HEK293 (cell line): ENCODE measurements at regions not wholly inside any gene's neighbourhood (a gene's known extent, or its start where the extent isn't known, plus 50 kb on each side); places are given as distances from the start of the nearest gene placed in this dataset.

ENCODE experiments used
- CTCF ChIA-PET: fragments of 350-600 bp; formaldehyde crosslinking; extraction: SDS; loops from one replicate; lab custom pipeline; 2021; ENCODE audit warnings: antibody characterized with exemption; lab: Yijun Ruan, JAX
- POLR2A ChIA-PET: fragments of 300-600 bp; formaldehyde crosslinking; extraction: SDS; loops from one replicate; lab custom pipeline; 2020; ENCODE audit warnings: antibody characterized with exemption, inconsistent platforms; lab: Yijun Ruan, JAX
- H3K27ac ChIP-seq: fragments of 200-500 bp; sonication (Bioruptor generic); 2 replicates; pipeline ENCODE4 v1.5.1; 2014; ENCODE audit warnings: low read depth, low read length, control low read depth, inconsistent platforms; ENCODE audit errors: extremely low read depth
- H3K36me3 ChIP-seq, 2 experiments: fragments of 200-500 bp in 1 of 2; sonication (Bioruptor generic) in 1 of 2; 1 replicate in 1 of 2; 2 replicates in 1 of 2; pipeline ENCODE4 v1.5.1; 2014 to 2017; ENCODE audit warnings: inconsistent platforms in 2 of 2, low read length in 2 of 2; ENCODE audit not compliant: control insufficient read depth in 2 of 2, insufficient read depth in 1 of 2
- H3K4me1 ChIP-seq: fragments of 200-500 bp; sonication (Bioruptor generic); 2 replicates; pipeline ENCODE4 v1.5.1; 2014; ENCODE audit warnings: mild to moderate bottlenecking, low read length, inconsistent platforms; ENCODE audit not compliant: control insufficient read depth, insufficient read depth
- H3K4me3 ChIP-seq: 2 replicates; pipeline ENCODE4 v1.5.1; 2011; ENCODE audit warnings: low read depth, mild to moderate bottlenecking, control low read depth, low read length, moderate library complexity
- H3K9me3 ChIP-seq: fragments of 200-500 bp; sonication (Bioruptor generic); 2 replicates; pipeline ENCODE4 v1.5.1; 2014; ENCODE audit warnings: low read depth, low read length, inconsistent platforms; ENCODE audit not compliant: control insufficient read depth, insufficient read depth
- GLI2 ChIP-seq: fragments of 450-650 bp; formaldehyde crosslinking; IDR thresholded peaks from 2 replicates; pipeline ENCODE4; 2017; ENCODE audit warnings: missing biosample characterization, missing genetic modification characterization, low read depth, borderline replicate concordance
- MYNN ChIP-seq: fragments of 450-650 bp; formaldehyde crosslinking; IDR thresholded peaks from 2 replicates; pipeline ENCODE4 v1.5.1; 2016; ENCODE audit warnings: missing biosample characterization, missing genetic modification characterization, borderline replicate concordance
- RBAK ChIP-seq: fragments of 450-650 bp; formaldehyde crosslinking; IDR thresholded peaks from 2 replicates; pipeline ENCODE4 v1.5.1; 2016; ENCODE audit warnings: missing biosample characterization, missing genetic modification characterization
- WT1 ChIP-seq: fragments of 450-650 bp; formaldehyde crosslinking; IDR thresholded peaks from 2 replicates; pipeline ENCODE4 v1.5.1; 2016; ENCODE audit warnings: missing biosample characterization, missing genetic modification characterization
- YY2 ChIP-seq: fragments of 450-650 bp; formaldehyde crosslinking; IDR thresholded peaks from 2 replicates; pipeline ENCODE4 v1.5.1; 2016; ENCODE audit warnings: missing biosample characterization, missing genetic modification characterization
- ZBTB21 ChIP-seq: fragments of 450-650 bp; formaldehyde crosslinking; IDR thresholded peaks from 2 replicates; pipeline ENCODE4 v1.5.1; 2017; ENCODE audit warnings: missing biosample characterization, missing genetic modification characterization
- ZFHX2 ChIP-seq: fragments of 450-650 bp; formaldehyde crosslinking; conservative IDR thresholded peaks from 2 replicates; pipeline ENCODE4 v1.5.1; 2016; ENCODE audit warnings: missing biosample characterization, missing genetic modification characterization
- ZFP37 ChIP-seq: fragments of 450-650 bp; formaldehyde crosslinking; IDR thresholded peaks from 2 replicates; pipeline ENCODE4 v1.5.1; 2016; ENCODE audit warnings: missing biosample characterization, missing genetic modification characterization
- ZNF16 ChIP-seq: fragments of 450-650 bp; formaldehyde crosslinking; IDR thresholded peaks from 2 replicates; pipeline ENCODE4 v1.5.1; 2016; ENCODE audit warnings: low read depth, missing biosample characterization, missing genetic modification characterization
- ZNF2 ChIP-seq: fragments of 450-650 bp; formaldehyde crosslinking; IDR thresholded peaks from 2 replicates; pipeline ENCODE4 v1.5.1; 2016; ENCODE audit warnings: missing biosample characterization, missing genetic modification characterization
- ZNF211 ChIP-seq: fragments of 450-650 bp; formaldehyde crosslinking; IDR thresholded peaks from 2 replicates; pipeline ENCODE4 v1.5.1; 2016; ENCODE audit warnings: low read depth, missing biosample characterization, missing genetic modification characterization
- ZNF223 ChIP-seq: fragments of 450-650 bp; formaldehyde crosslinking; IDR thresholded peaks from 2 replicates; pipeline ENCODE4 v1.5.1; 2016; ENCODE audit warnings: missing biosample characterization, missing genetic modification characterization
- ZNF341 ChIP-seq: fragments of 450-650 bp; formaldehyde crosslinking; IDR thresholded peaks from 2 replicates; pipeline ENCODE4; 2016; ENCODE audit warnings: low read depth, missing biosample characterization, missing genetic modification characterization
- ZNF416 ChIP-seq: fragments of 450-650 bp; formaldehyde crosslinking; IDR thresholded peaks from 2 replicates; pipeline ENCODE4 v1.5.1; 2016; ENCODE audit warnings: missing biosample characterization, missing genetic modification characterization
- ZNF560 ChIP-seq: fragments of 450-650 bp; formaldehyde crosslinking; IDR thresholded peaks from 2 replicates; pipeline ENCODE4 v1.5.1; 2017; ENCODE audit warnings: missing biosample characterization, missing genetic modification characterization, borderline replicate concordance
- ZNF623 ChIP-seq: fragments of 450-650 bp; formaldehyde crosslinking; IDR thresholded peaks from 2 replicates; pipeline ENCODE4 v1.5.1; 2016; ENCODE audit warnings: missing biosample characterization, missing genetic modification characterization
- ZNF791 ChIP-seq: fragments of 450-650 bp; formaldehyde crosslinking; IDR thresholded peaks from 2 replicates; pipeline ENCODE4 v1.5.1; 2016; ENCODE audit warnings: missing biosample characterization, missing genetic modification characterization
- ZSCAN16 ChIP-seq: fragments of 450-650 bp; formaldehyde crosslinking; IDR thresholded peaks from 2 replicates; pipeline ENCODE4 v1.5.1; 2016; ENCODE audit warnings: missing biosample characterization, missing genetic modification characterization
- ZXDB ChIP-seq: fragments of 450-650 bp; formaldehyde crosslinking; IDR thresholded peaks from 2 replicates; pipeline ENCODE4 v1.5.1; 2016; ENCODE audit warnings: missing biosample characterization, missing genetic modification characterization
- TF ChIP-seq, protein P1 (sequence below): fragments of 450-650 bp; formaldehyde crosslinking; IDR thresholded peaks from 2 replicates; pipeline ENCODE4 v1.5.1; 2016; ENCODE audit warnings: missing biosample characterization, missing genetic modification characterization
- TF ChIP-seq, protein P2 (sequence below): fragments of 450-650 bp; formaldehyde crosslinking; IDR thresholded peaks from 2 replicates; pipeline ENCODE4 v1.5.1; 2016; ENCODE audit warnings: missing biosample characterization, missing genetic modification characterization, low read depth
- TF ChIP-seq, protein P3 (sequence below): fragments of 450-650 bp; formaldehyde crosslinking; IDR thresholded peaks from 2 replicates; pipeline ENCODE4 v1.5.1; 2016; ENCODE audit warnings: missing biosample characterization, missing genetic modification characterization, borderline replicate concordance
- TF ChIP-seq, protein P4 (sequence below): fragments of 450-650 bp; formaldehyde crosslinking; IDR thresholded peaks from 2 replicates; pipeline ENCODE4 v1.5.1; 2016; ENCODE audit warnings: missing biosample characterization, missing genetic modification characterization
- TF ChIP-seq, protein P5 (sequence below): fragments of 450-650 bp; formaldehyde crosslinking; IDR thresholded peaks from 2 replicates; pipeline ENCODE4 v1.5.1; 2016; ENCODE audit warnings: missing biosample characterization, missing genetic modification characterization
- TF ChIP-seq, protein P6 (sequence below): fragments of 450-650 bp; formaldehyde crosslinking; IDR thresholded peaks from 2 replicates; pipeline ENCODE4 v1.5.1; 2016; ENCODE audit warnings: missing biosample characterization, missing genetic modification characterization

DNA sequence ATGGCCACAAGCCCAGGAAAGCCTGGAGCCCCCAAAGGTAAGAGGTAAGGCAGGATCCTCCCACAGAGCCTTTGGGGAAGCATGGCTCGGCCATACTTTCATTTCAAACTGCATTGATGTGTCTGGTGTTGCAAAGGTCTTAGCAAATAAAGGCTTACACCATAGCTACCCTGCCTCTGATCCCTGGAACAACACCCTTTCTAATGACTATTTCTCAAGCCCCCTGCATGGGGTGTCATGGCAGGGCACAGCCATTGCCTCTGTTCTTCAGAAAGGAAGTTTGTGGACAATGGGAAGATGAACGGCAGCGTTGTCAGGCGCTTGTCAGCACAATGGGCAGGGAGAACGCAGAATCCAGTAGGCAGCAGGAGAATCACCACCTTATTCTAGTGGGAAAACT, 435.0 kb upstream of the SMIM21 start:
- Histone ChIP-seq H3K27ac (no peak overlapping the region), H3K36me3 (no peaks in the 10 kb centered on the region), H3K4me1 (no peaks in the 10 kb centered on the region)
- ChIA-PET POLR2A (no interaction called here), CTCF (no interaction called here)
- no peak for TF ChIP-seq ZNF560 (tag by site-specific recombination)
- no peak for TF ChIP-seq YY2 (tag by site-specific recombination)
- no peak for TF ChIP-seq ZFHX2 (tag by site-specific recombination)
- TF ChIP-seq ZNF223 (tag by site-specific recombination): no peak
- no peak for TF ChIP-seq MYNN
- TF ChIP-seq ZNF16 (tag by site-specific recombination): no peak
- no peak for TF ChIP-seq RBAK (tag by site-specific recombination)
- no peak for TF ChIP-seq GLI2
- no peak for TF ChIP-seq ZNF2 (tag by site-specific recombination)
- no peak for TF ChIP-seq ZBTB21 (tag by site-specific recombination)
- TF ChIP-seq, protein P1, sequence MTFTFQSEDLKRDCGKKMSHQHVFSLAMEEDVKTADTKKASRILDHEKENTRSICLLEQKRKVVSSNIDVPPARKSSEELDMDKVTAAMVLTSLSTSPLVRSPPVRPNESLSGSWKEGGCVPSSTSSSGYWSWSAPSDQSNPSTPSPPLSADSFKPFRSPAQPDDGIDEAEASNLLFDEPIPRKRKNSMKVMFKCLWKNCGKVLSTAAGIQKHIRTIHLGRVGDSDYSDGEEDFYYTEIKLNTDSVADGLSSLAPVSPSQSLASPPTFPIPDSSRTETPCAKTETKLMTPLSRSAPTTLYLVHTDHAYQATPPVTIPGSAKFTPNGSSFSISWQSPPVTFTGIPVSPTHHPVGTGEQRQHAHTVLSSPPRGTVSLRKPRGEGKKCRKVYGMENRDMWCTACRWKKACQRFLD (tag by site-specific recombination): no peak
- TF ChIP-seq, protein P2, sequence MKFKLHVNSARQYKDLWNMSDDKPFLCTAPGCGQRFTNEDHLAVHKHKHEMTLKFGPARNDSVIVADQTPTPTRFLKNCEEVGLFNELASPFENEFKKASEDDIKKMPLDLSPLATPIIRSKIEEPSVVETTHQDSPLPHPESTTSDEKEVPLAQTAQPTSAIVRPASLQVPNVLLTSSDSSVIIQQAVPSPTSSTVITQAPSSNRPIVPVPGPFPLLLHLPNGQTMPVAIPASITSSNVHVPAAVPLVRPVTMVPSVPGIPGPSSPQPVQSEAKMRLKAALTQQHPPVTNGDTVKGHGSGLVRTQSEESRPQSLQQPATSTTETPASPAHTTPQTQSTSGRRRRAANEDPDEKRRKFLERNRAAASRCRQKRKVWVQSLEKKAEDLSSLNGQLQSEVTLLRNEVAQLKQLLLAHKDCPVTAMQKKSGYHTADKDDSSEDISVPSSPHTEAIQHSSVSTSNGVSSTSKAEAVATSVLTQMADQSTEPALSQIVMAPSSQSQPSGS (tag by site-specific recombination): no peak
- TF ChIP-seq, protein P3, sequence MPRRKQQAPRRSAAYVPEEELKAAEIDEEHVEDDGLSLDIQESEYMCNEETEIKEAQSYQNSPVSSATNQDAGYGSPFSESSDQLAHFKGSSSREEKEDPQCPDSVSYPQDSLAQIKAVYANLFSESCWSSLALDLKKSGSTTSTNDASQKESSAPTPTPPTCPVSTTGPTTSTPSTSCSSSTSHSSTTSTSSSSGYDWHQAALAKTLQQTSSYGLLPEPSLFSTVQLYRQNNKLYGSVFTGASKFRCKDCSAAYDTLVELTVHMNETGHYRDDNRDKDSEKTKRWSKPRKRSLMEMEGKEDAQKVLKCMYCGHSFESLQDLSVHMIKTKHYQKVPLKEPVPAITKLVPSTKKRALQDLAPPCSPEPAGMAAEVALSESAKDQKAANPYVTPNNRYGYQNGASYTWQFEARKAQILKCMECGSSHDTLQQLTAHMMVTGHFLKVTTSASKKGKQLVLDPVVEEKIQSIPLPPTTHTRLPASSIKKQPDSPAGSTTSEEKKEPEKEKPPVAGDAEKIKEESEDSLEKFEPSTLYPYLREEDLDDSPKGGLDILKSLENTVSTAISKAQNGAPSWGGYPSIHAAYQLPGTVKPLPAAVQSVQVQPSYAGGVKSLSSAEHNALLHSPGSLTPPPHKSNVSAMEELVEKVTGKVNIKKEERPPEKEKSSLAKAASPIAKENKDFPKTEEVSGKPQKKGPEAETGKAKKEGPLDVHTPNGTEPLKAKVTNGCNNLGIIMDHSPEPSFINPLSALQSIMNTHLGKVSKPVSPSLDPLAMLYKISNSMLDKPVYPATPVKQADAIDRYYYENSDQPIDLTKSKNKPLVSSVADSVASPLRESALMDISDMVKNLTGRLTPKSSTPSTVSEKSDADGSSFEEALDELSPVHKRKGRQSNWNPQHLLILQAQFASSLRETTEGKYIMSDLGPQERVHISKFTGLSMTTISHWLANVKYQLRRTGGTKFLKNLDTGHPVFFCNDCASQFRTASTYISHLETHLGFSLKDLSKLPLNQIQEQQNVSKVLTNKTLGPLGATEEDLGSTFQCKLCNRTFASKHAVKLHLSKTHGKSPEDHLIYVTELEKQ: no peak
- TF ChIP-seq ZNF623 (tag by site-specific recombination): no peak
- no peak for TF ChIP-seq ZNF791
- TF ChIP-seq ZFP37 (tag by site-specific recombination): no peak
- no peak for TF ChIP-seq ZNF416
- TF ChIP-seq ZSCAN16 (tag by site-specific recombination): no peak
- TF ChIP-seq, protein P4, sequence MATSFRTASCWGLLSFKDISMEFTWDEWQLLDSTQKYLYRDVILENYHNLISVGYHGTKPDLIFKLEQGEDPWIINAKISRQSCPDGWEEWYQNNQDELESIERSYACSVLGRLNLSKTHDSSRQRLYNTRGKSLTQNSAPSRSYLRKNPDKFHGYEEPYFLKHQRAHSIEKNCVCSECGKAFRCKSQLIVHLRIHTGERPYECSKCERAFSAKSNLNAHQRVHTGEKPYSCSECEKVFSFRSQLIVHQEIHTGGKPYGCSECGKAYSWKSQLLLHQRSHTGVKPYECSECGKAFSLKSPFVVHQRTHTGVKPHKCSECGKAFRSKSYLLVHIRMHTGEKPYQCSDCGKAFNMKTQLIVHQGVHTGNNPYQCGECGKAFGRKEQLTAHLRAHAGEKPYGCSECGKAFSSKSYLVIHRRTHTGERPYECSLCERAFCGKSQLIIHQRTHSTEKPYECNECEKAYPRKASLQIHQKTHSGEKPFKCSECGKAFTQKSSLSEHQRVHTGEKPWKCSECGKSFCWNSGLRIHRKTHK: no peak
- TF ChIP-seq ZXDB (tag by site-specific recombination): no peak
- TF ChIP-seq, all 188 proteins: peak for 0
- H3K4me3 ChIP-seq: no peak overlapping the region
- H3K9me3 ChIP-seq: no peaks in the 10 kb centered on the region

DNA sequence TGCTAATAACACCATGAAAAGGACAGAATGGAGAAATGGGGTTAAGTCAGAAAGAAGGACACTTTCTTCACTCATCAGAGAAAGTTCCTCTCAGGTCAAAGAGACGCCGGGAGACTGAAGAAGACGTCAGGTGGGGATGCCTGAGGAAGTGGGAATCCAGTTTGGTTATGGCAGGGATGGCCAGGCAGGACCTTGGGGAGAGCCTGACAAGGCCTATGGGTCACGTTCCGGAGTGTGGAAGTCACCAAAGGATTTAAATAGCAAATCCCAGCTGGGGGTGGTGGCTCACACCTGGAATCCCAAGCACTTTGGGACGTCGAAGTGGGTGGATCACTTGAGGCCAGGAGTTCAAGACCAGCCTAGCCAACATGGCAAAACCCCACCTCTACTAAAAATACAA, 432.7 kb upstream of the SMIM21 start:
- no peaks in the 10 kb centered on the region for H3K9me3 ChIP-seq
- ChIA-PET CTCF (no interaction called here), POLR2A (no interaction called here)
- no peak overlapping the region for H3K27ac ChIP-seq
- no peaks in the 10 kb centered on the region for H3K36me3 ChIP-seq
- H3K4me3 ChIP-seq: no peak overlapping the region
- no peaks in the 10 kb centered on the region for H3K4me1 ChIP-seq
- TF ChIP-seq ZNF211 (tag by site-specific recombination) (no peak), WT1 (tag by site-specific recombination) (no peak), ZNF341 (no peak)
- TF ChIP-seq, protein P5, sequence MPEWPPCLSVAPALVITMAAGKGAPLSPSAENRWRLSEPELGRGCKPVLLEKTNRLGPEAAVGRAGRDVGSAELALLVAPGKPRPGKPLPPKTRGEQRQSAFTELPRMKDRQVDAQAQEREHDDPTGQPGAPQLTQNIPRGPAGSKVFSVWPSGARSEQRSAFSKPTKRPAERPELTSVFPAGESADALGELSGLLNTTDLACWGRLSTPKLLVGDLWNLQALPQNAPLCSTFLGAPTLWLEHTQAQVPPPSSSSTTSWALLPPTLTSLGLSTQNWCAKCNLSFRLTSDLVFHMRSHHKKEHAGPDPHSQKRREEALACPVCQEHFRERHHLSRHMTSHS (tag by site-specific recombination): no peak
- TF ChIP-seq, protein P6, sequence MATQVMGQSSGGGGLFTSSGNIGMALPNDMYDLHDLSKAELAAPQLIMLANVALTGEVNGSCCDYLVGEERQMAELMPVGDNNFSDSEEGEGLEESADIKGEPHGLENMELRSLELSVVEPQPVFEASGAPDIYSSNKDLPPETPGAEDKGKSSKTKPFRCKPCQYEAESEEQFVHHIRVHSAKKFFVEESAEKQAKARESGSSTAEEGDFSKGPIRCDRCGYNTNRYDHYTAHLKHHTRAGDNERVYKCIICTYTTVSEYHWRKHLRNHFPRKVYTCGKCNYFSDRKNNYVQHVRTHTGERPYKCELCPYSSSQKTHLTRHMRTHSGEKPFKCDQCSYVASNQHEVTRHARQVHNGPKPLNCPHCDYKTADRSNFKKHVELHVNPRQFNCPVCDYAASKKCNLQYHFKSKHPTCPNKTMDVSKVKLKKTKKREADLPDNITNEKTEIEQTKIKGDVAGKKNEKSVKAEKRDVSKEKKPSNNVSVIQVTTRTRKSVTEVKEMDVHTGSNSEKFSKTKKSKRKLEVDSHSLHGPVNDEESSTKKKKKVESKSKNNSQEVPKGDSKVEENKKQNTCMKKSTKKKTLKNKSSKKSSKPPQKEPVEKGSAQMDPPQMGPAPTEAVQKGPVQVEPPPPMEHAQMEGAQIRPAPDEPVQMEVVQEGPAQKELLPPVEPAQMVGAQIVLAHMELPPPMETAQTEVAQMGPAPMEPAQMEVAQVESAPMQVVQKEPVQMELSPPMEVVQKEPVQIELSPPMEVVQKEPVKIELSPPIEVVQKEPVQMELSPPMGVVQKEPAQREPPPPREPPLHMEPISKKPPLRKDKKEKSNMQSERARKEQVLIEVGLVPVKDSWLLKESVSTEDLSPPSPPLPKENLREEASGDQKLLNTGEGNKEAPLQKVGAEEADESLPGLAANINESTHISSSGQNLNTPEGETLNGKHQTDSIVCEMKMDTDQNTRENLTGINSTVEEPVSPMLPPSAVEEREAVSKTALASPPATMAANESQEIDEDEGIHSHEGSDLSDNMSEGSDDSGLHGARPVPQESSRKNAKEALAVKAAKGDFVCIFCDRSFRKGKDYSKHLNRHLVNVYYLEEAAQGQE (tag by site-specific recombination): no peak
